HepG2 (cell line): ENCODE measurements at regions not wholly inside any gene's neighbourhood (a gene's known extent, or its start where the extent isn't known, plus 50 kb on each side); places are given as distances from the start of the nearest gene placed in this dataset.

ENCODE experiments used
- ATAC-seq: fragments of 200-7000 bp; cut with Tn5 transposase; 3 replicates; pipeline ENCODE4 v1.9.1; 2020; ENCODE audit warnings: mild to moderate bottlenecking, moderate library complexity
- BruUV-seq: library from RNA; stranded (reverse); fragments of 400-500 nt; replicated peaks from 2 replicates; lab custom pipeline; 2021; lab: Mats Ljungman, UMichigan
- CTCF ChIA-PET: fragments of 300-600 bp; formaldehyde crosslinking; extraction: SDS; loops from one replicate; lab custom pipeline; 2021; ENCODE audit warnings: low total read pairs, inconsistent platforms, low intra/inter-chr PET ratio; lab: Yijun Ruan, JAX
- POLR2A ChIA-PET: fragments of 350-600 bp; sonication (Branson Sonifier 250); formaldehyde crosslinking; loops from one replicate; lab custom pipeline; 2020; ENCODE audit warnings: antibody characterized with exemption, inconsistent platforms; lab: Yijun Ruan, JAX
- DNase-seq: peaks from one replicate; pipeline ENCODE4 v3.0.0-alpha.2; 2015; ENCODE audit warnings: low spot score
- FAIRE-seq: peaks from 3 replicates; lab custom pipeline; 2011; peaks lifted over from hg19 to GRCh38; lab: Jason Lieb, UNC
- H2AFZ ChIP-seq: one replicate; pipeline ENCODE4 v1.6.1; 2011; ENCODE audit warnings: low read length, inconsistent platforms
- H3K27ac ChIP-seq: fragments of 300-600 bp; 3 replicates; pipeline ENCODE4 v1.8.0; 2011; ENCODE audit warnings: mixed run types, mild to moderate bottlenecking, mixed read lengths, low read length, inconsistent platforms; ENCODE audit not compliant: insufficient read depth; ENCODE audit errors: extremely low read length
- H3K27me3 ChIP-seq, 2 experiments: fragments of 200-600 bp in 1 of 2; 2 replicates in 1 of 2; 3 replicates in 1 of 2; pipeline versions ENCODE4 v1.6.0 to v1.8.0; 2011; ENCODE audit warnings: low read length in 2 of 2, mild to moderate bottlenecking in 2 of 2, moderate library complexity in 2 of 2, inconsistent platforms in 1 of 2; ENCODE audit not compliant: insufficient read depth in 2 of 2, control insufficient read depth in 1 of 2
- H3K36me3 ChIP-seq, 2 experiments: fragments of 200-600 bp in 1 of 2; replicated peaks in 1 of 2; 2 replicates in 1 of 2; 3 replicates in 1 of 2; pipeline versions ENCODE4 v1.5.1 to v1.8.0; 2011; ENCODE audit warnings: low read length in 2 of 2, inconsistent platforms in 1 of 2; ENCODE audit not compliant: insufficient read depth in 2 of 2, control insufficient read depth in 1 of 2
- H3K4me1 ChIP-seq: 2 replicates; pipeline ENCODE4 v1.5.1; 2012; ENCODE audit warnings: low read length, inconsistent platforms; ENCODE audit not compliant: insufficient read depth
- H3K4me2 ChIP-seq: 2 replicates; pipeline ENCODE4 v1.6.0; 2011; ENCODE audit warnings: low read depth, low read length, inconsistent platforms
- H3K4me3 ChIP-seq, 3 experiments: fragments of 200-600 bp in 1 of 3; sonication (generic), shearing (Covaris generic) in 1 of 3; replicated peaks in 1 of 3; 2 replicates each; pipeline ENCODE4 v1.5.1; 2011 to 2016; ENCODE audit warnings: low read length in 3 of 3, inconsistent platforms in 2 of 3, low read depth in 2 of 3, mild to moderate bottlenecking in 2 of 3, control low read depth in 1 of 3, mixed read lengths in 1 of 3; ENCODE audit not compliant: insufficient read depth in 1 of 3
- H3K79me2 ChIP-seq: one replicate; pipeline ENCODE4 v1.6.1; 2011; ENCODE audit warnings: low read length, inconsistent platforms; ENCODE audit not compliant: insufficient read depth
- H3K9ac ChIP-seq: 2 replicates; pipeline ENCODE4 v1.6.0; 2011; ENCODE audit warnings: mild to moderate bottlenecking, low read depth, low read length, inconsistent platforms; ENCODE audit not compliant: insufficient read depth
- H3K9me3 ChIP-seq: 2 replicates; pipeline ENCODE4 v1.5.1; 2012; ENCODE audit warnings: mild to moderate bottlenecking, low read length
- H4K20me1 ChIP-seq: 2 replicates; pipeline ENCODE4 v1.6.0; 2011; ENCODE audit warnings: inconsistent platforms, mild to moderate bottlenecking, low read length, moderate library complexity; ENCODE audit not compliant: insufficient read depth
- CEBPB ChIP-seq: IDR thresholded peaks from 2 replicates; pipeline ENCODE4 v1.6.1; 2011; ENCODE audit warnings: low read depth, low read length, improper control_type of control experiment, borderline replicate concordance
- WGBS: methylation state at CpG from one replicate; pipeline ENCODE4 v1.1.6; 2017; ENCODE audit warnings: low lambda C conversion rate; 5-methylcytosine and 5-hydroxymethylcytosine counted together
- in situ Hi-C: cut with HindIII; loops from 2 replicates; pipeline ENCODE4 v1.10.0; 2017; ENCODE audit warnings: low pct_unique_long_range_greater_than_20kb; ENCODE audit not compliant: extremely low pct_ligation_motif_present
- intact Hi-C: fragments of 100-400 bp; cut with micrococcal nuclease; formaldehyde crosslinking; loops from one replicate; pipeline ENCODE4 v1.10.0; 2022; ENCODE audit not compliant: unreplicated experiment
- TF ChIP-seq, protein P1 (sequence below): IDR thresholded peaks from 2 replicates; pipeline ENCODE4 v1.6.1; 2018; ENCODE audit warnings: missing genetic modification reagents, mild to moderate bottlenecking, missing compliant biosample characterization
- TF ChIP-seq, protein P2 (sequence below): sonication (generic); formaldehyde crosslinking; IDR thresholded peaks from 2 replicates; pipeline ENCODE4 v1.8.1; 2023; ENCODE audit warnings: missing genetic modification reagents, mild to moderate bottlenecking, borderline replicate concordance

DNA sequence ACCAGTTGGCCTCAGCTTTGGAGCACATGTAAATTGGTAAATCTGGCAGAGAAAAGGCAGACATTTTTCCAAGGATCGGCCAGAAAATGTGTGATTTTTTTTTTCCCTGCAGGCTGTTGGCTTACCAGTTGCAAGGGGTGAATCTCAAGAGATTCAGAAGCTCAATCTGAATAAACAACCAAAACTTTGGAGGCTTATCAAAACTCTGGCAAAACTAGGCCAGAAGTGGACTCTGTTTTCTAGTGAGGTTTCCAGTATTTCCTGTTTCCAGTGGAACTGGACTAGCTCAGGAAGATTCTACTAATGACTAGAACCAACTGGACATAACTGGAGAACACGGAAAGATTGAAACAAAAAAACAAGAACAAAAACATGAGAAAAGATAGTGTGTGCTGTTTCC lies 191.3 kb downstream of the SMIM20 start:
- Histone ChIP-seq H3K27ac (no peak overlapping the region), H3K9me3 (no peaks in the 10 kb centered on the region), H3K9ac (no peak overlapping the region), H3K4me2 (no peak overlapping the region), H4K20me1 (no peaks in the 10 kb centered on the region), H3K27me3 (no peaks in the 10 kb centered on the region; a peak in 1 of 5 replicates), H3K4me1 (no peaks in the 10 kb centered on the region), H3K36me3 (no peaks in the 10 kb centered on the region), H2AFZ (no peak overlapping the region), H3K79me2 (no peaks in the 10 kb centered on the region), H3K4me3 (no peak overlapping the region)
- TF ChIP-seq, protein P1, sequence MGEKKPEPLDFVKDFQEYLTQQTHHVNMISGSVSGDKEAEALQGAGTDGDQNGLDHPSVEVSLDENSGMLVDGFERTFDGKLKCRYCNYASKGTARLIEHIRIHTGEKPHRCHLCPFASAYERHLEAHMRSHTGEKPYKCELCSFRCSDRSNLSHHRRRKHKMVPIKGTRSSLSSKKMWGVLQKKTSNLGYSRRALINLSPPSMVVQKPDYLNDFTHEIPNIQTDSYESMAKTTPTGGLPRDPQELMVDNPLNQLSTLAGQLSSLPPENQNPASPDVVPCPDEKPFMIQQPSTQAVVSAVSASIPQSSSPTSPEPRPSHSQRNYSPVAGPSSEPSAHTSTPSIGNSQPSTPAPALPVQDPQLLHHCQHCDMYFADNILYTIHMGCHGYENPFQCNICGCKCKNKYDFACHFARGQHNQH, result no peak
- in situ Hi-C loops, result no loop called here
- DNase-seq (no peak), FAIRE-seq (no peak), ATAC-seq (no peak)
- no TSS peak for BruUV-seq
- intact Hi-C loops, result no loop called here
- ChIA-PET CTCF (no interaction called here), POLR2A (no interaction called here)
- WGBS, result 41% methylated on average over 2 of the region's 2 CpGs

DNA sequence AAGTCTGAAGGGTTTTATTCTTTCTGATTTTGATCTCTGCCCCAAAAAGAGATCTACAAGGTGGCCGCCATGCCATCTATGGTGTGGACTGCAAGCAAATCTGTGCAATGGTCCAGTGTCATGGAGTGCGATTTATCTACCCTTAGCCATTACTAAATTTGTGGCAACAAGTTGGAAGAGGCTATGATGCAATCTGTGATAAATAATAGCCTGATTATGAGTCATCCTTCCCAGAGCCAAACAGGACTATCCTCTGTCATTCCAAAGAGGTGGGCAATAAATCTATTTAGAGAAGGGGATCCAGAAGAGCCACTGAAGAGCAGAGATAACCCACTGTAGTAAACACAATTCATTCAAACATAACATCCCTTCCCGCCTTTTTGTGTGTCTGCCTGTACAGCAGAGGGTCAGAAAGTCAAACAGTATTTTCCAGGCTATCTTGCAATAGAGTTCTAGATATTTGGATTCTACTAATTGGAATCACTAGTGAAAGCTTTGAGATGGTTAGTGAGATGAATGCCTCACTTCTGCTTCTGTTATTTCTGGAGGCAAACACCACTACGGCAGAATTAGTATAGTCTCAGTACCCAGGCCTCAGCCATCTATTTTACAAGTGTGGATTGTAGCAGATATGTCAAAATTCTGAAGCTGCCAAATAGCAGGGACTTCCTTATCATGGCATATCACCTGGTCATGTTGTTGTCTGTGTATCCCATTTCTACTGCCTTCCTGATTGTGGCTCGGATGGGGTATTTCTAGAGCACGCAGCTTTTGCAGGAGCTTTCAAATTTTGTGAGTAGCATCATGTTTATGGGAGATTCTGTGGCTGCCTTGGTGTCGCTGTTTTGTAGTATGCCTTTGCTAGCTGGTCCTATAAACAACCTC lies 192.0 kb downstream of the SMIM20 start:
- no peak overlapping the region for H3K4me2 ChIP-seq
- ATAC-seq (no peak), FAIRE-seq (no peak), DNase-seq (no peak)
- 37% methylated on average over 7 of the region's 7 CpGs for WGBS
- ChIA-PET CTCF (no interaction called here), POLR2A (no interaction called here)
- BruUV-seq, result no TSS peak
- no peaks in the 10 kb centered on the region for H3K36me3 ChIP-seq
- no peaks in the 10 kb centered on the region for H4K20me1 ChIP-seq
- peak; percentile 3; the same call in 1 of the 2 replicates for TF ChIP-seq CEBPB
- TF ChIP-seq, protein P2, sequence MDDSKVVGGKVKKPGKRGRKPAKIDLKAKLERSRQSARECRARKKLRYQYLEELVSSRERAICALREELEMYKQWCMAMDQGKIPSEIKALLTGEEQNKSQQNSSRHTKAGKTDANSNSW (CRISPR knock-in tag), result no peak
- intact Hi-C loops (no loop called here), in situ Hi-C loops (no loop called here)
- no peak overlapping the region for H3K9ac ChIP-seq
- H3K4me3 ChIP-seq, result no peak overlapping the region
- H3K9me3 ChIP-seq, result no peaks in the 10 kb centered on the region
- no peaks in the 10 kb centered on the region; a peak in 1 of 5 replicates for H3K27me3 ChIP-seq
- H3K27ac ChIP-seq, result no peak overlapping the region
- H2AFZ ChIP-seq, result no peak overlapping the region
- no peaks in the 10 kb centered on the region for H3K4me1 ChIP-seq
- H3K79me2 ChIP-seq, result no peaks in the 10 kb centered on the region
